ENCODE measurements at regions not wholly inside any gene's neighbourhood (a gene's known extent, or its start where the extent isn't known, plus 50 kb on each side); places are given as distances from the start of the nearest gene placed in this dataset.

- H3K27me3 ChIP-seq (ENCODE audit: control insufficient read depth, insufficient read depth, low read length, poor library complexity, severe bottlenecking), result no peaks in the 10 kb centered on the region
- H3K27ac ChIP-seq (ENCODE audit: insufficient read depth, low read depth, low read length, poor library complexity, severe bottlenecking), result no peak overlapping the region
- WGBS, 2 experiments, result 87 to 95% methylated on average over 4 of the region's 4 CpGs
- no peaks in the 10 kb centered on the region for H3K9me3 ChIP-seq (ENCODE audit: control insufficient read depth, low read length)
- peaks cover 7% of the 10 kb centered on the region for H3K4me1 ChIP-seq (ENCODE audit: control insufficient read depth, insufficient read depth, low read length)
- no peak overlapping the region for H3K4me3 ChIP-seq (ENCODE audit: insufficient read depth, low read depth, low read length)
- no peaks in the 10 kb centered on the region for H3K36me3 ChIP-seq (ENCODE audit: control insufficient read depth, insufficient read depth, low read length)
Observed at GRCh38 chr1:5189384-5189783, 535.0 kb downstream of the AJAP1 start.

- Histone ChIP-seq H3K36me3 (ENCODE audit: control insufficient read depth, insufficient read depth, low read length) (no peaks in the 10 kb centered on the region), H3K4me1 (ENCODE audit: control insufficient read depth, insufficient read depth, low read length) (no peaks in the 10 kb centered on the region), H3K9me3 (ENCODE audit: control insufficient read depth, low read length) (no peaks in the 10 kb centered on the region), H3K27ac (ENCODE audit: insufficient read depth, low read depth, low read length, poor library complexity, severe bottlenecking) (no peak overlapping the region), H3K4me3 (ENCODE audit: insufficient read depth, low read depth, low read length) (no peak overlapping the region), H3K27me3 (ENCODE audit: control insufficient read depth, insufficient read depth, low read length, poor library complexity, severe bottlenecking) (no peaks in the 10 kb centered on the region)
- 94 to 96% methylated on average over 8 of the region's 8 CpGs for WGBS, 2 experiments
Observed at GRCh38 chr1:5165762-5166161, 511.4 kb downstream of the AJAP1 start.

GRCh38 chr1:5164158-5164557 lies 509.7 kb downstream of the AJAP1 start:
- Histone ChIP-seq H3K9me3 (ENCODE audit: control insufficient read depth, low read length) (no peaks in the 10 kb centered on the region), H3K27me3 (ENCODE audit: control insufficient read depth, insufficient read depth, low read length, poor library complexity, severe bottlenecking) (no peaks in the 10 kb centered on the region), H3K4me1 (ENCODE audit: control insufficient read depth, insufficient read depth, low read length) (no peaks in the 10 kb centered on the region), H3K4me3 (ENCODE audit: insufficient read depth, low read depth, low read length) (no peak overlapping the region), H3K36me3 (ENCODE audit: control insufficient read depth, insufficient read depth, low read length) (no peaks in the 10 kb centered on the region), H3K27ac (ENCODE audit: insufficient read depth, low read depth, low read length, poor library complexity, severe bottlenecking) (no peak overlapping the region)
- WGBS, 2 experiments, result 77 to 85% methylated on average over 5 of the region's 5 CpGs

GRCh38 chr1:5161372-5161771 lies 507.0 kb downstream of the AJAP1 start:
- WGBS, 2 experiments, result 51 to 52% methylated on average over 3 of the region's 4 CpGs
- no peaks in the 10 kb centered on the region for H3K4me1 ChIP-seq (ENCODE audit: control insufficient read depth, insufficient read depth, low read length)
- no peak overlapping the region for H3K27ac ChIP-seq (ENCODE audit: insufficient read depth, low read depth, low read length, poor library complexity, severe bottlenecking)
- H3K9me3 ChIP-seq (ENCODE audit: control insufficient read depth, low read length), result no peaks in the 10 kb centered on the region
- H3K36me3 ChIP-seq (ENCODE audit: control insufficient read depth, insufficient read depth, low read length), result no peaks in the 10 kb centered on the region
- no peak overlapping the region for H3K4me3 ChIP-seq (ENCODE audit: insufficient read depth, low read depth, low read length)
- H3K27me3 ChIP-seq (ENCODE audit: control insufficient read depth, insufficient read depth, low read length, poor library complexity, severe bottlenecking), result no peaks in the 10 kb centered on the region

GRCh38 chr1:5157175-5157574 lies 502.8 kb downstream of the AJAP1 start:
- Histone ChIP-seq H3K27me3 (ENCODE audit: control insufficient read depth, insufficient read depth, low read length, poor library complexity, severe bottlenecking) (no peaks in the 10 kb centered on the region), H3K4me1 (ENCODE audit: control insufficient read depth, insufficient read depth, low read length) (no peaks in the 10 kb centered on the region), H3K4me3 (ENCODE audit: insufficient read depth, low read depth, low read length) (no peak overlapping the region), H3K27ac (ENCODE audit: insufficient read depth, low read depth, low read length, poor library complexity, severe bottlenecking) (no peak overlapping the region), H3K9me3 (ENCODE audit: control insufficient read depth, low read length) (no peaks in the 10 kb centered on the region), H3K36me3 (ENCODE audit: control insufficient read depth, insufficient read depth, low read length) (no peaks in the 10 kb centered on the region)
- 87 to 95% methylated on average over 4 of the region's 4 CpGs for WGBS, 2 experiments

GRCh38 chr1:5156416-5157120 lies 502.2 kb downstream of the AJAP1 start:
- WGBS, 2 experiments, result 86 to 93% methylated on average over 7 of the region's 7 CpGs

GRCh38 chr1:5151511-5151910 lies 497.1 kb downstream of the AJAP1 start:
- Histone ChIP-seq H3K27ac (ENCODE audit: insufficient read depth, low read depth, low read length, poor library complexity, severe bottlenecking) (no peak overlapping the region), H3K27me3 (ENCODE audit: control insufficient read depth, insufficient read depth, low read length, poor library complexity, severe bottlenecking) (no peaks in the 10 kb centered on the region), H3K36me3 (ENCODE audit: control insufficient read depth, insufficient read depth, low read length) (no peaks in the 10 kb centered on the region), H3K9me3 (ENCODE audit: control insufficient read depth, low read length) (no peaks in the 10 kb centered on the region), H3K4me1 (ENCODE audit: control insufficient read depth, insufficient read depth, low read length) (no peaks in the 10 kb centered on the region), H3K4me3 (ENCODE audit: insufficient read depth, low read depth, low read length) (no peak overlapping the region)
- WGBS, 2 experiments, result 89 to 93% methylated on average over 9 of the region's 9 CpGs

More at GRCh38 chr1:5156416-5157120, 502.2 kb downstream of the AJAP1 start:
- Histone ChIP-seq H3K9me3 (ENCODE audit: control insufficient read depth, low read length) (no peaks in the 10 kb centered on the region), H3K4me3 (ENCODE audit: insufficient read depth, low read depth, low read length) (no peak overlapping the region), H3K27ac (ENCODE audit: insufficient read depth, low read depth, low read length, poor library complexity, severe bottlenecking) (no peak overlapping the region), H3K4me1 (ENCODE audit: control insufficient read depth, insufficient read depth, low read length) (no peaks in the 10 kb centered on the region), H3K27me3 (ENCODE audit: control insufficient read depth, insufficient read depth, low read length, poor library complexity, severe bottlenecking) (no peaks in the 10 kb centered on the region), H3K36me3 (ENCODE audit: control insufficient read depth, insufficient read depth, low read length) (no peaks in the 10 kb centered on the region)

- Histone ChIP-seq H3K27ac (ENCODE audit: insufficient read depth, low read depth, low read length, poor library complexity, severe bottlenecking) (no peak overlapping the region), H3K36me3 (ENCODE audit: control insufficient read depth, insufficient read depth, low read length) (no peaks in the 10 kb centered on the region), H3K9me3 (ENCODE audit: control insufficient read depth, low read length) (no peaks in the 10 kb centered on the region), H3K4me1 (ENCODE audit: control insufficient read depth, insufficient read depth, low read length) (no peaks in the 10 kb centered on the region), H3K4me3 (ENCODE audit: insufficient read depth, low read depth, low read length) (no peak overlapping the region), H3K27me3 (ENCODE audit: control insufficient read depth, insufficient read depth, low read length, poor library complexity, severe bottlenecking) (no peaks in the 10 kb centered on the region)
- 88 to 96% methylated on average over 2 of the region's 2 CpGs for whole genome bisulfite sequencing, 2 experiments
Observed at GRCh38 chr1:5150191-5150590, 495.8 kb downstream of the AJAP1 start.

GRCh38 chr1:5147806-5148205 lies 493.4 kb downstream of the AJAP1 start:
- no peaks in the 10 kb centered on the region for H3K27me3 ChIP-seq (ENCODE audit: control insufficient read depth, insufficient read depth, low read length, poor library complexity, severe bottlenecking)
- no peak overlapping the region for H3K27ac ChIP-seq (ENCODE audit: insufficient read depth, low read depth, low read length, poor library complexity, severe bottlenecking)
- no peaks in the 10 kb centered on the region for H3K9me3 ChIP-seq (ENCODE audit: control insufficient read depth, low read length)
- WGBS, 2 experiments, result 100% methylated on average over 1 of the region's 1 CpG
- H3K4me1 ChIP-seq (ENCODE audit: control insufficient read depth, insufficient read depth, low read length), result peaks cover 6% of the 10 kb centered on the region
- H3K4me3 ChIP-seq (ENCODE audit: insufficient read depth, low read depth, low read length), result no peak overlapping the region
- no peaks in the 10 kb centered on the region for H3K36me3 ChIP-seq (ENCODE audit: control insufficient read depth, insufficient read depth, low read length)

- no peak overlapping the region for H3K4me3 ChIP-seq (ENCODE audit: insufficient read depth, low read depth, low read length)
- peaks cover 6% of the 10 kb centered on the region for H3K4me1 ChIP-seq (ENCODE audit: control insufficient read depth, insufficient read depth, low read length)
- no peaks in the 10 kb centered on the region for H3K27me3 ChIP-seq (ENCODE audit: control insufficient read depth, insufficient read depth, low read length, poor library complexity, severe bottlenecking)
- no peak overlapping the region for H3K27ac ChIP-seq (ENCODE audit: insufficient read depth, low read depth, low read length, poor library complexity, severe bottlenecking)
- no peaks in the 10 kb centered on the region for H3K9me3 ChIP-seq (ENCODE audit: control insufficient read depth, low read length)
- 94% methylated on average over 3 of the region's 3 CpGs for WGBS, 2 experiments
- no peaks in the 10 kb centered on the region for H3K36me3 ChIP-seq (ENCODE audit: control insufficient read depth, insufficient read depth, low read length)
Observed at GRCh38 chr1:5142389-5142788, 488.0 kb downstream of the AJAP1 start.

GRCh38 chr1:5141750-5142149 lies 487.3 kb downstream of the AJAP1 start:
- Histone ChIP-seq H3K36me3 (ENCODE audit: control insufficient read depth, insufficient read depth, low read length) (no peaks in the 10 kb centered on the region), H3K9me3 (ENCODE audit: control insufficient read depth, low read length) (no peaks in the 10 kb centered on the region), H3K27me3 (ENCODE audit: control insufficient read depth, insufficient read depth, low read length, poor library complexity, severe bottlenecking) (no peaks in the 10 kb centered on the region), H3K4me1 (ENCODE audit: control insufficient read depth, insufficient read depth, low read length) (peaks cover 6% of the 10 kb centered on the region), H3K4me3 (ENCODE audit: insufficient read depth, low read depth, low read length) (no peak overlapping the region), H3K27ac (ENCODE audit: insufficient read depth, low read depth, low read length, poor library complexity, severe bottlenecking) (no peak overlapping the region)
- WGBS, 2 experiments, result 94 to 95% methylated on average over 4 of the region's 4 CpGs

Data from ectodermal cell (in vitro differentiated cells).